Activated CD4-positive, alpha-beta T cell treated with anti-CD3 and anti-CD28 coated beads for 36 hours (primary cell): ENCODE measurements at regions not wholly inside any gene's neighbourhood (a gene's known extent, or its start where the extent isn't known, plus 50 kb on each side); places are given as distances from the start of the nearest gene placed in this dataset.
"Not testable (repeated sequence)": the region's sequence is repeated elsewhere in the genome, so short reads cannot be mapped to it uniquely, and the experiment has no call there.

Experiments
- ATAC-seq: fragments of 200-7000 bp; cut with Tn5 transposase; one replicate; pipeline ENCODE4 v1.10.0; 2021; ENCODE audit warnings: mild to moderate bottlenecking, moderate library complexity
- CTCF ChIA-PET: fragments of 350-600 bp; sonication (Branson Sonifier 250); formaldehyde crosslinking; loops from one replicate; lab custom pipeline; 2021; ENCODE audit warnings: antibody characterized with exemption; lab: Charles Lee
- POLR2A ChIA-PET: fragments of 350-600 bp; sonication (Branson Sonifier 250); formaldehyde crosslinking; loops from one replicate; lab custom pipeline; 2021; ENCODE audit warnings: antibody characterized with exemption, inconsistent platforms; lab: Charles Lee
- DNase-seq: peaks from one replicate; pipeline ENCODE4 v3.0.0-alpha.2; 2020
- H3K27ac Mint-ChIP-seq: one replicate; pipeline ENCODE4 v1.8.0; 2021; ENCODE audit warnings: mixed read lengths
- H3K27me3 Mint-ChIP-seq: one replicate; pipeline ENCODE4 v1.8.0; 2021; ENCODE audit warnings: mixed read lengths
- H3K36me3 Mint-ChIP-seq: one replicate; pipeline ENCODE4 v1.8.0; 2021; ENCODE audit warnings: low read depth, mixed read lengths
- H3K4me1 Mint-ChIP-seq: one replicate; pipeline ENCODE4 v1.8.0; 2021; ENCODE audit warnings: mixed read lengths
- H3K4me3 Mint-ChIP-seq: one replicate; pipeline ENCODE4 v1.8.0; 2021; ENCODE audit warnings: mild to moderate bottlenecking, moderate library complexity, mixed read lengths
- H3K9me3 Mint-ChIP-seq: one replicate; pipeline ENCODE4 v1.8.0; 2021; ENCODE audit warnings: low read depth, mixed read lengths
- intact Hi-C, 2 experiments: fragments of 100-400 bp; cut with DNase I in 1 of 2; cut with micrococcal nuclease in 1 of 2; formaldehyde crosslinking; loops; one replicate each; pipeline versions ENCODE4 v1.14.2 to v1.15.1; 2022 to 2024; cut with DNase I, micrococcal nuclease

GRCh38 chr4:95779447-95779846, 60.4 kb upstream of the PDHA2 start:
- no peak overlapping the region for H3K4me3 Mint-ChIP-seq
- H3K9me3 Mint-ChIP-seq: no peaks in the 10 kb centered on the region
- ChIA-PET CTCF (no interaction called here), POLR2A (no interaction called here)
- DNase-seq (no peak), ATAC-seq (no peak)
- no peaks in the 10 kb centered on the region for H3K4me1 Mint-ChIP-seq
- H3K27me3 Mint-ChIP-seq: no peaks in the 10 kb centered on the region
- no peaks in the 10 kb centered on the region for H3K36me3 Mint-ChIP-seq
- no peak overlapping the region for H3K27ac Mint-ChIP-seq
- intact Hi-C loops: no loop called here

DNA sequence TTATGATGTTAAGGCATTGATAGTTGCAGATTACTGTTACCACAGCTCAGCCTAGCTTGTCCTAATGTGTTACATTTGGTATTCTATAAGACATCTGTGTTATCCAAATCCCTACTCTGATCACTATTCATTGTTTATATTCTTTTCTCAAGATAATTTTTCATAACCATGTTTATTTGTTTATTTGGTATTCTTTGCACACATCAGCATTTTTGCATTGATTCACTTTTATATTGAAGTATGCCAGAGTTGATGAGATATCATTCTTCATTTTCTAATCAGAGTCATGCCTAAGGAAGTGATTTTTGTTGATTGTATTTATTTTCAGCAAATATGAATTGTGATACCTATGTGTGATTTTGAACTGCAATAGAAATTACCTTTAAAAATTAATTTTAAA, 61.2 kb upstream of the PDHA2 start:
- no peak overlapping the region for H3K4me3 Mint-ChIP-seq
- DNase-seq (no peak), ATAC-seq (no peak)
- POLR2A ChIA-PET: no interaction called here
- H3K36me3 Mint-ChIP-seq: no peaks in the 10 kb centered on the region
- intact Hi-C loops: no loop called here
- H3K4me1 Mint-ChIP-seq: no peaks in the 10 kb centered on the region
- H3K27me3 Mint-ChIP-seq: no peaks in the 10 kb centered on the region
- CTCF ChIA-PET: no interaction called here
- no peaks in the 10 kb centered on the region for H3K9me3 Mint-ChIP-seq
- no peak overlapping the region for H3K27ac Mint-ChIP-seq

DNA sequence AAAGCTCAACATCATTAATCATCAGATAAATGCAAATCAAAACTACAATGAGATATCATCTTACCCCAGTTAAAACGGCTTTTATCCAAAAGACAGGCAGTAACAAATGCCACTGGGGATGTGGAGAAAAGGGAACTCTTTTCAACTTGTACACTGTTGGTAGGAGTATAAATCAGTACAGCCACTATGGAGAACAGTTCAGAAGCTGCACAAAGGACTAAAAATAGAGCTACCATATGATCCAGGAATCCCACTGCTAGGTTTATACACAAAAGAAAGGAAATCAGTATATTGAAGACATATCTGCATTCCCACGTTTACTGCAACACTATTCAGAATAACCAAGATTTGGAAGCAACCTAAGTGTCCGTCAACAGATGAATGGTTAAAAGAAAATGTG, 69.3 kb upstream of the PDHA2 start:
- H3K4me1 Mint-ChIP-seq, POLR2A ChIA-PET, H3K27me3 Mint-ChIP-seq, intact Hi-C loops, ATAC-seq, CTCF ChIA-PET, H3K4me3 Mint-ChIP-seq, DNase-seq, H3K27ac Mint-ChIP-seq, H3K36me3 Mint-ChIP-seq, H3K9me3 Mint-ChIP-seq: not testable (repeated sequence)

DNA sequence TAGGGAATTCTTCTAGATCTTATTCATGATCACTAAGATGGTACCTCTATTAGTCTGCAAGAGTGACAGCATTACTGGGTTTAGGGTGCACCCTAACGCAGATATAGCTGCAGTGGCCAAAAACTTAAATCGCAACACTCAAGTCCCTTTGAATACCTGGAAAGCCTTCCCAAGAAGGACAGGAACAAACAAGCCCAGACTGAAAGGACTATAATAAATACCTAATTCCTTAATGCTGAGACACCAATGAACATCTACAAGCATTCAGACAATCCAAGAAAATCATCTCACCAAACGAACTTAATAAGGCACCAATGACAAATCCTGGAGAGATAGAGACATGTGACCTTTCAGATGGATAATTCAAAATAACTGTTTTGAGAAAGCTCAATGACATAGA, 74.9 kb upstream of the PDHA2 start:
- ChIA-PET CTCF (interaction anchor here (1.1 kb wide), 1 partner anchor 219 kb away, joined by 3 read pairs; no protein-coding TSS in a partner anchor), POLR2A (no interaction called here)
- H3K4me3 Mint-ChIP-seq: no peak overlapping the region
- peaks cover 2% of the 10 kb centered on the region for H3K27me3 Mint-ChIP-seq
- intact Hi-C loops: no loop called here
- H3K27ac Mint-ChIP-seq: no peak overlapping the region
- H3K36me3 Mint-ChIP-seq: no peaks in the 10 kb centered on the region
- ATAC-seq (no peak), DNase-seq (no peak)
- H3K9me3 Mint-ChIP-seq: peaks cover 5% of the 10 kb centered on the region
- no peaks in the 10 kb centered on the region for H3K4me1 Mint-ChIP-seq

DNA sequence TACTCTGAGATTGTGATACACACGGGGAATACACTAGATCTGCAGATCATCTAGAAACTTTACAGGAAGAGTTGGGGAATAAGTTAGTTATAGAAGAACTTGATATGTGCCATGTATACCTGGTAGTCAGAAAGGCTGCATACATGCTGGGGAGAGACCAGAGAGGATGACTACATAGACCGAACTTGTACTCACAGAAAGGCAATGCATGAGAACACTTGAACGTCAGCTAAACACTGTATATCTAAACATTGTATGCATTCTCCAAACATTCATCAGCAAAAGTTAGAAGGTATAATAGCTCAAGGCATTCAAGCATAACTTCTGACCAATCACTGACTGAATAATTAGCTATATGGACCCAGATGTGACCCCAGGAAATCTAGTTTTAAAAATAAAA, 78.0 kb upstream of the PDHA2 start:
- intact Hi-C loops: no loop called here
- no peak overlapping the region for H3K27ac Mint-ChIP-seq
- H3K4me3 Mint-ChIP-seq: no peak overlapping the region
- CTCF ChIA-PET: no interaction called here
- H3K9me3 Mint-ChIP-seq: peaks cover 3% of the 10 kb centered on the region
- H3K27me3 Mint-ChIP-seq: peaks cover 2% of the 10 kb centered on the region
- H3K4me1 Mint-ChIP-seq: no peaks in the 10 kb centered on the region
- POLR2A ChIA-PET: no interaction called here
- DNase-seq (no peak), ATAC-seq (no peak)
- H3K36me3 Mint-ChIP-seq: no peaks in the 10 kb centered on the region

DNA sequence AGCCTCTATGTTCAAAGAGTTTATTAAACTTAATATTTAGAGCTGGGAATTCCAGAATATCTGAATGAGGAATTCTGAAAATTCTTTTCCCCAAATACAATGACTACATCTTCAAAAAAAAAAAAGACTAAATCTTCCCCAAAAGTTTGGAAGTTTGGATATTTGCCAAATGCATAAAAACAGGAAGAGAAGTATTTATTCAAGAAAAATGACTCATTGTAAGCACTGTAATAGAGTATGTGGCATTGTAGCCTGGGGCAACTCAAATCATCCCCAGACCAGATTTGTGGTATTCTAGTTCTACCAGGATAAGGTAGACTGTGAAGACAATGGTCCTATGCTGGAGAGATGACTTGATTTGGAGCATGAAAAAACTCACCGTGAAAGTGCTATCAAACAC, 78.5 kb upstream of the PDHA2 start:
- intact Hi-C loops: no loop called here
- CTCF ChIA-PET: no interaction called here
- Mint-ChIP-seq H3K4me1 (no peaks in the 10 kb centered on the region), H3K27ac (no peak overlapping the region), H3K4me3 (no peak overlapping the region), H3K36me3 (no peaks in the 10 kb centered on the region), H3K27me3 (peaks cover 2% of the 10 kb centered on the region), H3K9me3 (peaks cover 3% of the 10 kb centered on the region)
- no peak for DNase-seq
- ATAC-seq: no peak
- POLR2A ChIA-PET: no interaction called here

- DNase-seq, H3K4me3 Mint-ChIP-seq, H3K36me3 Mint-ChIP-seq, H3K27me3 Mint-ChIP-seq, H3K9me3 Mint-ChIP-seq, ATAC-seq, H3K27ac Mint-ChIP-seq, H3K4me1 Mint-ChIP-seq, intact Hi-C loops, POLR2A ChIA-PET: not testable (repeated sequence)
- CTCF ChIA-PET: interaction anchor here (0.6 kb wide), 1 partner anchor 932 kb away, joined by 4 read pairs; no protein-coding TSS in a partner anchor
These were observed 79.2 kb upstream of the PDHA2 start for GRCh38 chr4:95760646-95761045.

DNA sequence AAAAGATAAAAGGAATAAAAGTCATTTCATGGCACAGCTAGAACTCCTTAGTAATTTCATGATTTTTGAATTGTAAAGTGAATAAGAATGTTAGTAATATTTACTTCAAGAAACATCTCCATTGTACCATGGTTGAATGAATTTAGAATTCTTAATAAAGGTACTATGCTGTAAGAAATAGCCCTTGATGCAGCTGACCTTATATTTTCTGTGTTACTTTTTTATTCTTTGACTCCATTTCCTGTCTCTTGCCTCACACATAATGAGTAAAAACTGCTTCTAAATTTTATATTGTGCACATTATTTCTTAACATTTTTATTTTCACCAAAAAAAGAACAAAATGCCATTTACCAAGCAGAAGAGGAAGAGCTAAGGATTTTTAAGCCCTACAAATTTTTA, 81.9 kb upstream of the PDHA2 start:
- Mint-ChIP-seq H3K4me1 (no peaks in the 10 kb centered on the region), H3K27ac (no peak overlapping the region), H3K27me3 (peaks cover 2% of the 10 kb centered on the region), H3K9me3 (no peaks in the 10 kb centered on the region), H3K4me3 (no peak overlapping the region), H3K36me3 (no peaks in the 10 kb centered on the region)
- CTCF ChIA-PET: no interaction called here
- no peak for DNase-seq
- POLR2A ChIA-PET: no interaction called here
- no peak for ATAC-seq
- intact Hi-C loops: no loop called here

GRCh38 chr4:95754667-95755066, 85.2 kb upstream of the PDHA2 start:
- POLR2A ChIA-PET: no interaction called here
- Mint-ChIP-seq H3K4me1 (no peaks in the 10 kb centered on the region), H3K27me3 (peaks cover 1% of the 10 kb centered on the region), H3K4me3 (no peak overlapping the region), H3K27ac (no peak overlapping the region), H3K36me3 (no peaks in the 10 kb centered on the region), H3K9me3 (no peaks in the 10 kb centered on the region)
- no peak for ATAC-seq
- intact Hi-C loops: no loop called here
- CTCF ChIA-PET: no interaction called here
- DNase-seq: no peak

DNA sequence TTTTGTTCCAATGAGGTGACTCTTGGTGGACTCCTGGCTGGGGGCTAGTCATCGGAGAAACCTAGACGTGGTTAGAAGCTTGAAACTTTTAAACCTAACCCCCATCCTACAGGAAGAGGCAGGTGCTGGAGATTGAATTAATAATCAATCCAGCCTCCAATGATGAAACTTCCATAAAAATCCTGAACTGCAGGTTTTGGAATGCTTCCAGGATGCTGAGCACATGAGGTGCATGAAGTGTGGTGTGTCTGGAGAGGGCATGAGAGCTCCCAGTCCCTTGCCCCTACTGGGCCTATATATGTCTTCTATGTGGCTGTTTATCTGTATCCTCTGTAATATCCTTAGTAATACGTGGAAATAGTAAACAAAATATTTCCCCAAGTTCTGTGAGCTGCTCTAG, 90.7 kb upstream of the PDHA2 start:
- Mint-ChIP-seq H3K9me3 (no peaks in the 10 kb centered on the region), H3K4me3 (no peak overlapping the region), H3K27ac (no peak overlapping the region), H3K27me3 (peaks cover 1% of the 10 kb centered on the region), H3K36me3 (no peaks in the 10 kb centered on the region), H3K4me1 (no peaks in the 10 kb centered on the region)
- intact Hi-C loops: no loop called here
- ChIA-PET POLR2A (no interaction called here), CTCF (no interaction called here)
- DNase-seq (no peak), ATAC-seq (no peak)

DNA sequence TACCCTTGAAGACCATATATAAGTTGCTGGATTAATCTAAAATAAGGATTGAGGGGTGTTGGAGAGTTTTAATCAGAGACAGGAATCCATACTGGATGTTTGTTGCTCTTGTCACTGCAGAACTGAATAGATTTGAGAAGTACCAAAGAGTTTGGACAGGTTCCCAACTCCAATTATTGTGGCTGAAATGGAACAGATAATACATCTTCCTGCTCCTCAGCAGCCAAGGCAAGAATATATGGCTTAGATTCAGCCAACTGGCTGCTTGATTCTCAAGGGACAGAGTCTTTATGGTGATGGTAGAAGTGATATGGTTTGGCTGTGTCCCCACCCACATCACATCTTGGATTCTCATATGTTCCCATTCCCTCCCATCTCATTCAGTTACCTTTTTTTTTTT, 97.0 kb upstream of the PDHA2 start:
- peaks cover 8% of the 10 kb centered on the region for H3K9me3 Mint-ChIP-seq
- H3K36me3 Mint-ChIP-seq: no peaks in the 10 kb centered on the region
- H3K27me3 Mint-ChIP-seq: no peaks in the 10 kb centered on the region
- H3K4me1 Mint-ChIP-seq: no peaks in the 10 kb centered on the region
- no peak overlapping the region for H3K4me3 Mint-ChIP-seq
- POLR2A ChIA-PET: no interaction called here
- H3K27ac Mint-ChIP-seq: no peak overlapping the region
- intact Hi-C loops: no loop called here
- CTCF ChIA-PET: no interaction called here
- DNase-seq: no peak
- ATAC-seq: no peak

DNA sequence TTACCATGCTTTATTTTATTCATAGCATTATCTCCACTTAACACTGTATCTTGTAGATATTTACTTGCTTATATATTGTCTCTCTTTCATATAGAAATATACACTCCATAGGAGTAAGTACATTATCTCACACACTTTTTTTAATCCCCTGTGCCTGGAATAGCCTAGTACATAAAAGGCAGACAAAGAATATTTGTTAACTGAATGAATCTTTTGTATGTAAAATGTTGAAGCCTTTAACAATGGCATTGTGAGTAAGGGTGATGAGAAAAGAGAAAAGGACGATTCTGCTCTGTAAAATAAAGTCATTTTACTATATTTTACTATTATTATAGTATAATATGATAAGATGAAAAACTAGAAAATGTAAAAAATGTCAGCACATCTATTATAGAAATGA, 97.7 kb upstream of the PDHA2 start:
- no peak for ATAC-seq
- no peak for DNase-seq
- intact Hi-C loops: no loop called here
- no peaks in the 10 kb centered on the region for H3K4me1 Mint-ChIP-seq
- ChIA-PET CTCF (no interaction called here), POLR2A (no interaction called here)
- H3K36me3 Mint-ChIP-seq: no peaks in the 10 kb centered on the region
- H3K4me3 Mint-ChIP-seq: no peak overlapping the region
- H3K27me3 Mint-ChIP-seq: no peaks in the 10 kb centered on the region
- H3K27ac Mint-ChIP-seq: no peak overlapping the region
- peaks cover 8% of the 10 kb centered on the region for H3K9me3 Mint-ChIP-seq

DNA sequence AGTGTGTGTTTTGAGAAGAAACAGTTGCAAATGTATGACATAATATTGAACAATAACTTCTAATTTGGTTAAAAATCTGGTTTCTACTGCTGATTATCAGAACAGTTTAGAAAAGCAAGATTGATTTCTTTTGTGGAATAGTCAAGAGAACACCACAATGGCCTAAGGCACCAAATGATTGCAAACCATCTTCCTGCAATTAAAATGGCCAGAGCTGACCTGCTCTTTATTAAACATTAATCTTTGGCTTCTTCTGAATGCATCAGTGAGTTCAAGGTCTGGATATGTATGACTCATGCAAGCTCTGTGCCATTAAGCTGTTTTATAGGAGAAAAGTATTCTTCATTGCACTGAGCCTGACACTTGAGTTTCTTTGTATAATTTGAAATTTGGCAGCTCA, 107.8 kb upstream of the PDHA2 start:
- intact Hi-C loops: no loop called here
- POLR2A ChIA-PET: no interaction called here
- Mint-ChIP-seq H3K4me1 (no peaks in the 10 kb centered on the region), H3K9me3 (no peaks in the 10 kb centered on the region), H3K36me3 (no peaks in the 10 kb centered on the region), H3K27me3 (no peaks in the 10 kb centered on the region), H3K27ac (no peak overlapping the region), H3K4me3 (no peak overlapping the region)
- no peak for DNase-seq
- CTCF ChIA-PET: no interaction called here
- ATAC-seq: no peak
